Cardiac septum (tissue), 1 donor: ENCODE measurements at regions not wholly inside any gene's neighbourhood (a gene's known extent, or its start where the extent isn't known, plus 50 kb on each side); places are given as distances from the start of the nearest gene placed in this dataset.

Experiments used
- DNase-seq: peaks from one replicate; pipeline ENCODE4 v3.0.0-alpha.2; 2020; ENCODE audit warnings: low spot score
- intact Hi-C: fragments of 100-400 bp; cut with DNase I; formaldehyde crosslinking; loops from one replicate; pipeline ENCODE4 v1.14.0; 2022
- donor health status: DM: no; HTN: no; CAD: no.

DNA sequence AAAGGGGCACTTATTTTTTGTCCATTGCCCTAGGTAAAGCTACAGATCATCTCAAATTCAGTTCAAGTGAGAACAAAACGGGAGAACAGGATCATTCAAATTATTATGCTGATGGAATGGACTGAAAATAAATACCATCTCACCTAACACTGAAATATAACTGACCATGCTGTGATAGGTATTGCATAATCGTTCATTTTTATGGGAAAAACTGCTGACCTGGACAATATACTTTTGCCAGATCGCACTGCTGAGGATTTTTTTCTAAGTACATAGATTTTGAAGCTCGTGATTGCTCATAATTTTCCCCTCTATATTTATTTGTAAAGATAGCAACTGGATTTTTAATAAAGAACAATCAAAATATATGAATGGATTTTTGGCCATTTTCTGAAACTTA lies 636.6 kb upstream of the NEGR1 start:
- intact Hi-C loops = no loop called here
- DNase-seq = no peak

DNA sequence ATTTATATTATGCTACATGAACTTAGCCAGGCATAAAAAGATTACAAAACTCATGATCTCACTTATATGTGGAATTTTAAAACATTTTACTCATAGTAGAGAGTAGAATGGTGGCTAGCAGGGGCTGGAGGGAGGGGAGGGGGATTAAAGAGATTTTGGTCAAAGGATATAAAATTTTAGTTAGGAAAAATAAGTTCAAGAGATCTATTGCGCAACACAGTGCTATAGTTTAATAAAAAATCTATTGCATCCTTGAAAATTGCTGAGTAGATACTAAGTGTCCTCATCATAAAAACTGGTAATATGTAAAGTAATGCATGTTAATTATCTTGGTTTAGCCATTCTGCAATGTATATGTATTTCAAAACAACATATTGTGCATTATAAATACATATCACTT lies 635.6 kb upstream of the NEGR1 start:
- DNase-seq = no peak
- intact Hi-C loops = no loop called here

DNA sequence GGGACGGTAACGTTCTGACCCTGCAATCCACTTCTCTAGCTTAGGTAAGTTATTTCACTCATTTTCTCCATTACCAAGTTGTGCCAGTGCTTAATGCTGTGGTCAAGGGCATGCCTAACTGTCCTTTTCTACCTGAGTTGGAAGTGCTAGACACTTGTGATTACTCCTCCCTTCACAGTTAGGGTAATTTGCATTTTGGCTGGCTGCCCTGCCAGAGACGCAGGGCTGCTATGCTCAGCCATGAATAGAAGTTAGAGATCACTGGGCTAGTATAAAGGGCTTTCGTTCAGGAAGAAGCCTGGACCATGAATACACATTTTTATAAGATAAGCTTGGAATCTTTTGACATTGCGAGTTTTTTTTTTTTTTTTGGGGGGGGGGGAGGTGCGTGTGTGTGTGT lies 633.2 kb upstream of the NEGR1 start:
- intact Hi-C loops = no loop called here
- no peak for DNase-seq

DNA sequence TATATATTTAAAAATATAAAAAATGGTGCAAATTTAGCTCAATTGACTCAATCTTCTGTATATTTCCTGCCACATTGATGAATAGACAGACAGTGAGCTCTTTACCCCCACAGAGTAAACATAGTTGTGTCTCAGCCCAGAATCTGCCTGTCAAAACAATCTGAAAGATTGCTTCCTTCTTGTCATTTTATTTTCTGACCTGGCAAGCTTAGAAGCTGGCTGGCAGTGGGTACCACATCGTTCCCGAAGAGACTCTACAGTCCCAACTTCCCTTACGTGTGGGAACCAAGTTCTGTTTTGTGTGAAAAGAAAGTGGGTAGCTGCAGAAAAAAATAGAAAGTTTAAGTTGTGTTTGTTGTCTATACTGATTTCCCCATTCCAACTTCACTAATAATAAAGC lies 629.3 kb upstream of the NEGR1 start:
- intact Hi-C loops = no loop called here
- DNase-seq = no peak

DNA sequence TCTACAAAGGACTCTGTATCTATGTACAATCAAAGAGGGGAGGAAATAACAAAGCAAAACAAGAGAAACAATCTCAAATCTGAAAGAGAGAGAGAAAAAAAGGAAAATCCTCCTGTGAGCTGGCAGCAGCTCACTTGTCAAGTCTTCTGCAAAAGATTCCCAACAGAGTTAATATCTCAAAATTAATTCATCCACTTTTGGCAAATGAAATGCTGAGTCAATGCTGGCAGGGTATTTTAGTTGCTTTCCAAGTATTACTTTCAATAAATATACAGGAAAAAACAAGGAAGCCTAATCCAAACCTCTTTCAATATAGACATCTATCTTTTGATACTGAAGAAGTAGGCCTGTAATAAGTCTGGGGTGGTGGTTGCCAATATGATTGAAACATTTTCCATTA lies 613.9 kb upstream of the NEGR1 start:
- no peak for DNase-seq
- intact Hi-C loops = no loop called here

DNA sequence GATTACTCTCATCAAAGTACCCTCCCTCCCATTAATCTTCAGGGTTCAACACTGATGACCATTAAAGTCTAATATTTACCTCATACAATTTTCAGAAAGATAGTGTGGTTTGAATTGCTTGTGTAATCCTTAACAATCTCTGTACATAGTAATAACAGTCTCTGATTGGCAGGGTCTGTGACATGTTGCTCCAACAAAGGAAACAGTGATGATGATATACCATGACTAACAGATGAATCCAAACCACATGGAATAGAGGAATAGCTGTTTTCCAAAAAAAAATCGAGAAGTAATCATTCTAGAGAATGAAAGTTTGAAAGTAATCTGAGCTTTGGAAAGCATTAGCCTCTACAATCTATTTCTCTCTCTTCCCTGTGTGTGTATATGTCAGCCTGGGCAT lies 610.1 kb upstream of the NEGR1 start:
- intact Hi-C loops = no loop called here
- no peak for DNase-seq

DNA sequence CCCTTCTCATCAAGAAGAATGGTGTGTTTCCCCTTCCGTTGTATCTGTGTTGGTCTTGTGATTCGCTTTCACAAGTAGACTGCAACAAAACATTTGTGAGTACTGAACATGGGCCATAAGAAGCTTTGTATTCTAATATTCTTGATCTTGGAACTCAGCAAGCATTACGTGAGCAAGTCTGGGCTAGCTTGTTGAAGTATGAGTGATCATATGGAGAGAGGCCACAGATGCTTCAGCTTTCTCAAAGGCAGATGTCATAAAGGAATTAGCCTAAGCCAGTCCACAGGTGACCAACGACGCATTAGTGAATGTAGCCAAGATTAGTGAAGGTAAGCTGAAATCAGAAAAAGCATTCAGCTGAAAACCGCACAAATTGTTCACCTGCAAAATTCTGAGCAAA lies 609.6 kb upstream of the NEGR1 start:
- intact Hi-C loops = no loop called here
- no peak for DNase-seq

DNA sequence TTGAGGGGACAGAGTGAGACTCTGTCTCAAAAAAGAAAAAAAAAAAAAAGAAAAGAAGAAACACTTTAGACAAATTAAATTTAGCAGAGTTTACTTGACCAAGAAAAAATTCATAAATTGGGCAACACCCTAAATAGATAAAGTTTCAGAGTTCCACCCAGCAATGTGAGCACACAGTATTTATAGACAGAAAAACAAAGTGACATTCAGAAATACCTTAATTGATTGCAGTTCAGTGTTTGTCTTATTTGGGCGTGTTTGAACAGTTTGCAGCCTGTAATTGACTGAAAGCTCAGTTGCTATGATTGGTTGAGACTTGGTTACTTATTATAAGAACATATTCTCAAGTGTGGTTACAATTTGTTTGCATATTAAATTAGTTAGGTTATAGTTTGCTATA lies 603.5 kb upstream of the NEGR1 start:
- intact Hi-C loops = no loop called here
- no peak for DNase-seq

DNA sequence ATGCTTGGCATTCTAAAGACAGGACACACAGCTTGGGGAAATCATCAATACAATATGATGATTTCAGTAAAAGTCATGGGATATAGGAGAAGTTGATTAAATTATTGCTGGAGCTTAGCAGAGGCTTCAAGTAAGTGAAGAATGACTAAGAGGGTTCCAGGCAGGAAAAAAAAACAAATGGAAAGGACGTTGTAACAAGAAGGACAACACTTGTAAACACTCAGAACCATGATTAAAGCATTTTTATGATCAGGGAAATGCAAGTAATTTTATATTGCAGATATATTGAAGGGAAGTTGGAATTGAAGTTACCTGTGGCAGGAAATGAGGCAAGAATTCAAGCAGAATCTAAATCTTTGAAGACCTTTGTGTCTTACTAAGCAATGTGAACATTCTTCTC lies 602.7 kb upstream of the NEGR1 start:
- intact Hi-C loops = no loop called here
- DNase-seq = no peak

DNA sequence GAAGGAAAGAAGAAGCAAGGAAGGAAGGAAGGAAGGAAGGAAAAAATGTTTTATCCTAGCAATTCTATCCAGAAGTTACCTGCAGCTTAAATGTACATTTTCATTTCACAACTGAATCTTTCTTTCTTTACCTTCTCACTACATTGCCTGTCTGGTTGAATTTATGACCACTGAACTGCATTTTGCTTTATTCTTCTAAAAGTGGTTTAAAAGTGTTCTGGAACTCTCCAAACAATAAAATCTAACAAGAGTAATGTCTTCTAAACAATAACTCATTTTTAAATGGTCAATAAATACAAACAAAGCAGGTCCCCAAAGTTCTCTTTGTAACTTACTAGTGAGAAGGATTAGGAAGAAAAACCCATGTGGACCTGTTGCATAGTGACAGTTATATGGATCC lies 587.5 kb upstream of the NEGR1 start:
- intact Hi-C loops = no loop called here
- DNase-seq = no peak

DNA sequence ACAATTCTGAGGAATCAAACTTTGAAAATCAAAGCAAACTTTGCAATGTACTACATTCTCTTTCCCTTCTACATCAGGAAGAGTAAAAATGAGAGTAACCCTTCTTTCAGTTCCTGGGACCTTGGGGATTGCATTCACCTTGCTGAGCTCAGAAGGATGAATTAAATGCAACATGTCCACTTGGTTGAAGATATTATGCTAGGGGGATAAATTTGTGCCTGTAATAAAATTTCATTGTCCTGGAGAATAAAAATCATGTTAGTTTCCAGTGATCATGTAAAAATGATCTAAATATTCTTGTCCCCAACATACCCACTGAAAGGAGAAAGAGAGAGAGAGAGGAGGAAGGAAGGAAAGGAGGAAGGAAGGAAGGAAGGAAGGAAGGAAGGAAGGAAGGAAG lies 587.1 kb upstream of the NEGR1 start:
- DNase-seq = no peak
- intact Hi-C loops = no loop called here

DNA sequence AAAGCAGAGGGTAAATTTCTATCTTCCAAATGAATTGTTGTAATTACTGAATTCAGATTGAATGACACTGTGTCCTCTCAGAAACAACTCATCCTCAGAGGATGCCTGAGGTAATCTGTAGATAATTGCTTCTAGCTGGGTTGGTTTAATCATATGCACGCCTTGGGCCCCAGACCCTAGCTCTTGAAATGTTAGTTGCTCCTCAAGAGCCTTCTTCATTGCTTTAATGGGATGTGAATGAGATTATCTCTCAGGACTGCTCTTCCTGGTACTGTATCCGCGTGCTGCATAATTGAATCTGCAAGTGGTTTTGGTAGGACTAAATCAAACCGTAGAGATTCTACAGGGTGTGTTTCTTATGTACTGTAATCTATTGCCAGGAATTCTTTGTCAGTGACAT lies 569.3 kb upstream of the NEGR1 start:
- DNase-seq = no peak
- intact Hi-C loops = no loop called here

DNA sequence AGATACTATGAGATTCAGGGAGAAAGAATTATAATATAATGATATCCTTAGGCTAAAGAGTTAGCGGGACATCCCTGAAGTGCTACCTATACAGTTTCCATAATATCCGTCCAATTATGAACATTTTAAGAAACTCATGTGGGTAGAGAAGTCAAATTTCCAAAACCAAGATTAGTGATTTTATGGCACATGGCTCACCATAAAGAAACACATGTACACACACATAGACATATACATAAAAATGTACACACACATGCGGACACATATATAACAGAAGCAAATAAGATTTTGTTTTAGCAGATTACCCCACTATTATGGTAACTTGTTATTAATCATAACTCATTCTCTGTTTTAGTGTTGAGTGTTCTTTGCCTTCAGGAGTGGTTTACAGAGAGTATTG lies 566.7 kb upstream of the NEGR1 start:
- DNase-seq = no peak
- intact Hi-C loops = no loop called here

DNA sequence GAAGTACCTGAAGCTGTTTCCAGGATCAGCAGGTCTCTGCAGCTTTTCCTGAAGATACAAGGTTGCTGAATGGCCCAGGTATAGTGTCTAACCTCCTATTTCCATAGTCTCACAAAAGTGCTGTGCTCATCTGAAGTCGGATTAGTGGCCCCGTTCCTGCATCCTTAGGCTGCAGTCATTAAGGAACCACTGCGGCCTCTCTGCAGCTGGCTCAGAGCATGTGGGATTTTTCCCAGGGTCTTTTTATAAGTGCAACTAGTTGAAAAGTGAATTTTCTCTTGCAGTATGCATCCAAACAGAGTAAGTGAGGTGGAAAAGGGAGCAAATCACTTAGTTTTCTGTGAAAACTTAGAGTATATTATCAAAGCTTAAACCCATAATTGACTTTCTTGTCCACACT lies 565.3 kb upstream of the NEGR1 start:
- DNase-seq = no peak
- intact Hi-C loops = no loop called here

DNA sequence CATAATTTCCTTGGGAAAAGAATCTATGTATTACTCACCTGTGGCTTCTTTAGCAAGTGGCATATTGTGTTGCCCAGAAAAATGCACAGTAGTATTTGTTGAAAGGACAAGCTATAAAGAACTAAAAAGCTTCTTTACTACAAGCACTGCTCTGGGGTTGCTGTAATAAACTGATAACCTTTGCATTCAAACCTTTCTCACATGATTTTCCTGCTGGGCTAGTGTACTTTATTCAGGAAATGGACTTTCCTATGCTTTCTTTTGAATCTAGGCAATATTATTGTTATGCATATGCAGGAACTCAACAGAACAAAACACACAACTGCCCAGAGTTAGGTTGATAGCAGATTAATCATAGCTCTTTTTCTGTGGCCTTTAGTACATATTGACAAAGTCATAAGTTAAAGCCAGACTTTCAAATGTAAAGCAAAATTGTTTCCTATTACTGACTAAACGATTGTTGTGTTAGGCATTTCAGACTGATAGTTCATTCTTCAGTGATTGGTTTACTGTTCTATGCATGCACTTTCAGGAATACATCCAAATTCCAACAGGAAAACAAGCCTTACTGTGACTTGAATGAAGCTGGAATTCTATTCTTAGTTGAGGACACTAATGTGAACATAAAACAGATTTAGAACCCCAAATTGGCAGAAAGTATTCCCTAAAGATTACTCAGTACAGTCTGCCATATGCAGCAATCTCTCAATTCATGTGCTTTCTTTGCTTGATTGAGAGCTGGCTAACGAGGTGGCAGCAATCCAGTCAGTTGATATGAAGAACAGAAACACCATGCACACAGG lies 564.3 kb upstream of the NEGR1 start:
- intact Hi-C loops = no loop called here
- no peak for DNase-seq

DNA sequence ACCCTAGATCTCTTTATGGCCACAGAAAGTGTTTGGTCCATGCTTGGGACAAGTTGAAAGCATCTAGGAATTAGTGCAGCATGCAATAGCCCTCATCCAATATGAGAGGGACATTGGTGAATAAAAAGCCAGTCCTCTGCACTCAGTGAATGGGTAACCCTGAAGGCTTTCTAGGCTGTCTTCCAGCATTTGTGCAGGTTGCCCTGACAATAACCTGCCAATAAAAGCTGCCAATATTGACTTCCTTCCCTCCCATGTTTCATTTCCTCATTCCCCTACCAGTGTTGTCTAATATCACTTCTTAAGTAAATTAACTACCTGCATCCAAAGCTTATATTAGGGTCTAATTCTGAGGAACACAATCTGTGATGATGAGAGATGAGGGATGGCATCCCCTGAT lies 563.6 kb upstream of the NEGR1 start:
- DNase-seq = no peak
- intact Hi-C loops = no loop called here

DNA sequence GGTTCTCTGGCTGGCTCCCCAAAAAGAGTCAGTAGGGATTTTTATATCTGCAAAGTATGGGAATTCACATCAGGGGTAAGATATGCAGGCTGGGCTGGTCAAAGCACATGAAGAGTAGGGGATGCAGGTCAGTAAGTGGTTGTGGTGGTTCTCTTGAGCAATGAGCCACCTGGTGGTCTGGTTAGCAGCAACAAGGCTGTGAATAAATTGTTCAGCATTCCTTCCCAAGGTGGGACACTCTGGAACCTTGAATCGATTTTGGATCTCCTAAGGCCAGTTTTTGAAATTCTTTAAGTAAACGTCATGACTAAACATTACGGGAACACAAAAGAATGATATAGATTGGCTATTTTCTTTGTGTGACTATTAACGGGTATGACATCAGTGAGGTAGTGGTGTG lies 563.0 kb upstream of the NEGR1 start:
- intact Hi-C loops = no loop called here
- DNase-seq = no peak

DNA sequence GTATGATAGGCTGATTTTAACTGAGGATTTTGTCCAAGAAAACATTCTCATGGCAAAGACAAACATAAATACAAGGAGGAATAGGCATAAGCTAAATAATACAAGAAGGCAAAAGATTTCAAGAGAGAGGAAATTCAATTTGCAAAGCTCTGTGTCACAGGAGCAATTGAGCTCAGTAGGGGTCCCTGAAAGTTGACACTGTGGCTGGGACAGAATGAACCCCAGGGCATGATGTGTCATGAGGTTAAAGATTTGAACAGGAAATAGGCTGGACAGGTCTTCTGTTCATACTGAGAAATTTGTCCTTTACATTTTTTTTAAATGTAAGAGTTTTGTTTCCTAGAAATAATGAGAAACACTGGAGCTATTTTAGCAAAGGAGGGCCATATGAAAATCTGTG lies 555.4 kb upstream of the NEGR1 start:
- no peak for DNase-seq
- intact Hi-C loops = no loop called here

DNA sequence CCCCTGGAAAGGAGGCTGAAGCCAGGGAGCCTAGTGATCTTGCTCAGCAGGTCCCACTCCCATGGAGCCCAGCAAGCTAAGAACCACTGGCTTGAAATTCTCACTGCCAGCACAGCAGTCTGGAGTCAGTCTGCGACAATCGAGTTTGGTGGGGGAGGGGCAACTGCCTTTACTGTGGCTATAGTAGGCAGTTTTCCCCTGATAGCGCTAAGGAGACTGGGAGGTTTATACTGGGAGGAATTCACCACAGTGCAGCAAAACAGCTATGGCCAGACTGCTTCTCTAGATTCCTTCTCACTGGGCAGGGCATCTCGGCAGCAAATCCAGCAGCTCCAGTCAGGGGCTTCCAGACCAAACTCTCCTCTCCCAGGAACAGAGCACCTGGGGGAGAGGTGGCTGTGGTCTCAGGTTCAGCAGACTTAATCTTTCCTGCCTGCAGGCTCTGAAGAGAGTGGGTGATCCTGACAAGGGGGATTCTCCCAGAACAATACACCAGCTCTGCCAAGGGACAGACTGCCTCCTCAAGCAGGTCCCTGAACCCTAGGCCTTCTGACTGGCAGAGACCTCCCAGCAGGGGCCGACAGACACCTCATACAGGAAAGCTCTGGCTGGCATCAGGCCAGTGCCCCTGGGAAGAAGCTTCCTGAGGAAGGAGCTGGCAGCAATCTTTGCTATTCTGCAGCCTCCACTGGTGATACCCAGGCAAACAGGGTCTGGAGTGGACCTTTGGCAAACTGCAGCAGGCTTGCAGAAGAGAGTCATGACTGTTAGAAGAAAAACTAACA lies 548.5 kb upstream of the NEGR1 start:
- DNase-seq = no peak
- intact Hi-C loops = no loop called here

DNA sequence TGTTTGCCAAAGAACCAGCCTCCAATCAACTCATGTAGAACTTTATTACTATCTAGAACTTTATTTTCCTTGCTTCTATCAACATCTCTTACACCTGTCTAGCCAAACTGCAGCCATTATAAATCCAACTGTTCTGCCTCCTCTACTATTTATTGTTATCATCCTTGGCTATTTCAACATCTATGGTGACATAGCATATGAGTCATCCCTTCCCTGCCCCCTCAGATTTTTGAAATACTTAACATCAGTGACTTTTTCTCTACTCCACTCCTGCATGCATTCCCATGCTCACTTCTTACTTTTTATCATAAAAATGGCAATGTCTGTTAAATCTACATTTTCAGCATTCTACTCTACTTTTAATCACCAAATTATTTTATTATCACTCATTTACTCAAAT lies 544.9 kb upstream of the NEGR1 start:
- DNase-seq = no peak
- intact Hi-C loops = no loop called here

DNA sequence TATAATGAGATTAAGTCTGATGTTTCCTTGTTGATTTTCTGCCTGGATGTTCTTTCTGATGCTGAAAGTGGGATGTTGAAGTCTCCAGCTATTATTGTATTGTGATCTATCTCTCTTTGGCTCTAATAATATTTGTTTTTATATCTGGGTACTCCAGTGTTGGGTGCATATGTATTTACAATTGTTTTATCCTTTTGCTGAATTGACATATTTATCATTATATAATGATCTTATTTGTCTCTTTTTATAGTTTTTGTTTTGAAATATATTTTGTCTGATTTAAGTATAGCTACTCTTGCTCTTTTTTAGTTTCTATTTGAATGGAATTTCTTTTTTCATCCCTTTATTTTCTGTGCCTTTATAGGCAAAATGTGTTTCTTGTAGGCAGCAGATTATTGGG lies 522.2 kb upstream of the NEGR1 start:
- no peak for DNase-seq
- intact Hi-C loops = no loop called here

DNA sequence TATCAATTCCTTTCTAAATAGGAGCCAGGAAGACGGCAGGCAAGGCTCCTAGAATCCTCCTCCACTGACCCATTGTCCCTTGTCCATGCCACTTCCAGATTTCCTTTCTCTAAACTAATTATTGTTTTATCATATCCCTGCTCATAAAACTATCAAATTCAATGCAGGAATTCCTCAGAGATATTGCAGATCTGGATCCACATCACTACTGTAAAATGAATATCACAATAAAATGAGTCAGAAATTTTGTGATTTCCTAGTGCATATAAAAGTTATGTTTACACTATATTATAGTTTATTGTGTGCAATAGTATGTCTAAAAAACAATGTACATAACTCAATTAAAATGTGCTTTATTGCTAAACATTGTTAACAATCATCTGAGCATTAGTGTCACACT lies 498.7 kb upstream of the NEGR1 start:
- DNase-seq = no peak
- intact Hi-C loops = no loop called here
